ENCODE measurements at regions not wholly inside any gene's neighbourhood (a gene's known extent, or its start where the extent isn't known, plus 50 kb on each side); places are given as distances from the start of the nearest gene placed in this dataset.
"Not testable (repeated sequence)": the region's sequence is repeated elsewhere in the genome, so short reads cannot be mapped to it uniquely, and the experiment has no call there.

DNA sequence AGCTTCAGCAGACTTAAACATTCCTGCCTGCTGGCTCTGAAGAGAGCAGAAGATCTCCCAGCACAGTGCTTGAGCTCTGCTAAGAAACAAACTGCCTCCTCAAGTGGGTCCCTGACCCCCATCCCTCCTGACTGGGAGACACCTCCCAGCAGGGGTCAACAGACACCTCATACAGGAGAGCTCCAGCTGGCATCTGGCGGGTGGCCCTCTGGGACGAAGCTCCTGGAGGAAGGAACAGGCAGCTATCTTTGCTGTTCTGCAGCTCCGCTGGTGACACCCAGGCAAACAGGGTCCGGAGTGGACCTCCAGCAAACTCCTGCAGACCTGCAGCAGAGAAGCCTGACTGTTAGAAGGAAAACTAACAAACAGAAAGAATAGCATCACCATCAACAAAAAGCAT lies 139.3 kb downstream of the ATXN7L3B start:
- TF ChIP-seq, protein P1, sequence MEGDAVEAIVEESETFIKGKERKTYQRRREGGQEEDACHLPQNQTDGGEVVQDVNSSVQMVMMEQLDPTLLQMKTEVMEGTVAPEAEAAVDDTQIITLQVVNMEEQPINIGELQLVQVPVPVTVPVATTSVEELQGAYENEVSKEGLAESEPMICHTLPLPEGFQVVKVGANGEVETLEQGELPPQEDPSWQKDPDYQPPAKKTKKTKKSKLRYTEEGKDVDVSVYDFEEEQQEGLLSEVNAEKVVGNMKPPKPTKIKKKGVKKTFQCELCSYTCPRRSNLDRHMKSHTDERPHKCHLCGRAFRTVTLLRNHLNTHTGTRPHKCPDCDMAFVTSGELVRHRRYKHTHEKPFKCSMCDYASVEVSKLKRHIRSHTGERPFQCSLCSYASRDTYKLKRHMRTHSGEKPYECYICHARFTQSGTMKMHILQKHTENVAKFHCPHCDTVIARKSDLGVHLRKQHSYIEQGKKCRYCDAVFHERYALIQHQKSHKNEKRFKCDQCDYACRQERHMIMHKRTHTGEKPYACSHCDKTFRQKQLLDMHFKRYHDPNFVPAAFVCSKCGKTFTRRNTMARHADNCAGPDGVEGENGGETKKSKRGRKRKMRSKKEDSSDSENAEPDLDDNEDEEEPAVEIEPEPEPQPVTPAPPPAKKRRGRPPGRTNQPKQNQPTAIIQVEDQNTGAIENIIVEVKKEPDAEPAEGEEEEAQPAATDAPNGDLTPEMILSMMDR (IDR thresholded peaks at IDR 0.05): not testable (repeated sequence)
- TF ChIP-seq POLR2A (IDR thresholded peaks at IDR 0.05): not testable (repeated sequence)

Data from testis (tissue), 2 donors.